ENCODE measurements at regions not wholly inside any gene's neighbourhood (a gene's known extent, or its start where the extent isn't known, plus 50 kb on each side); places are given as distances from the start of the nearest gene placed in this dataset.
"Not testable (repeated sequence)": the region's sequence is repeated elsewhere in the genome, so short reads cannot be mapped to it uniquely, and the experiment has no call there.

DNA sequence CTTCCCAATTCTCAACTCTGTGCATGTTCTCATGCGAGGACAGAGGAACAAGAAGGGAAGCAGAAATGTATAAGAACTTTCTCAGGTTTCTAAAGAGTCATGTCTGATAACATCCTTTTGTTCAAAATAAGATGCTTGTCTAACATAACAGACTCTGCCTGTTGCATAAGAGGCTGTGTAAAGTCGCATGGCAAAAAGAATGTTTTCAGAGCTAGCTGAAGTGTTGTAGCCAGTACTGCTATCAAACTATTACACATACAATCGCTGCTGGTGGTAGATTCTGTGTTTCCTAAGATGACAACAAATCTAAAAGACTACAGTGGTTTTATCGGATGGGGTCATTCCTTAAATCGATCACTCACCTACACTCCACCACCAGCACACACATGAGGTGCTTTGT is 487.5 kb downstream of the IRS1 start:
- no peak for DNase-seq

DNA sequence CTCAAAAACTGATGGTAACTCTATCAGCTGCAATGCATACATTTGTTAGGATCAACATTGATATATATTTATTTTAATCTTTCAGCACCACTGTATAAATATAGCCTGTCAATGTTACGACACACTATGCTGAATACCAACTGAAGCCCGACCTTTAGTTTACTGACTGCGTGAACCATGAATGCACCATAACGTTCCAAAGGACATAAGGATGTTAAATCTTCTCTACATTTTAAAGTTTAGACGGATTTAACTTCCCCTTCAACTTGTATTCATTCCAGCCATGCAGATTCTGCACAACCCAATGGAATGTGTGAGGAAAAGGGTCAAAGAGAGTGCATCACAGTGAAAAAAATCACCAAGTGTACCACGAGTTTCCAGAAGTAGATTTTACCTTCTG is 489.5 kb downstream of the IRS1 start:
- no peak for DNase-seq

DNA sequence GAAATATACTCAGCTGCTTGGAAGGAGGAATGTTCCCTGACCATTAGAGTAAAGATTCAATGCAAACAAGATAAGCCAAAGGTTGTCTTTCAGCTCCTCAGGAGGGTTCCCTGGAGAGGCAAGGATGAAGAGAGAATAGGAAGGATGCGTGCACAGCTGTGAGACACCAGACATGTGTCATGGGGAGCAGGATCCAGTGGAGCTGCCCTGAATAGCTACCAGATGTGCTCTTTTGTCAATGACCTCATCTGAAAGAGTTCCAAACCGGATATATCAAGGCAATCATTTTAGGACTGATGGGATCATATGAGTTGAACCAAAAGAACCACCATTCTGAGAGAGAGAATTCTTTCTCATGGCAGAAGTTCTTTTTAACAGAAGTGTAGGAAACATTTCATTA is 490.6 kb downstream of the IRS1 start:
- no peak for DNase-seq

DNA sequence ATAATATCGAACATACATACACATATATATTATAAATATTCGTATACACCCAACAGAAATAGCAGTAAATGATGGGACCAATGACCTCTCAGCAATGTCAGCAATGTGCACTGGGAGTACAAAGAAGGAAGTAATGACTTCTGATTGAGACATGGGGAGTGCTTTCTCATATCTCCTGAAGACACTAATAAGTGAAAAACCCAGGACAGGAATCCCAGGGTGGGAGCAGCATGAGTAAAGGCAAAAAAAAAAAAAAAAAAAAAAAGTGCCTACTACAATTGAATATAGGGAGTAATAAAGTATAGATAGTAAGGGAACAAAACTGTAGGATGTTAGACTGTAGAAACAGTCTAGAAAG is 491.3 kb downstream of the IRS1 start:
- no peak for DNase-seq

DNA sequence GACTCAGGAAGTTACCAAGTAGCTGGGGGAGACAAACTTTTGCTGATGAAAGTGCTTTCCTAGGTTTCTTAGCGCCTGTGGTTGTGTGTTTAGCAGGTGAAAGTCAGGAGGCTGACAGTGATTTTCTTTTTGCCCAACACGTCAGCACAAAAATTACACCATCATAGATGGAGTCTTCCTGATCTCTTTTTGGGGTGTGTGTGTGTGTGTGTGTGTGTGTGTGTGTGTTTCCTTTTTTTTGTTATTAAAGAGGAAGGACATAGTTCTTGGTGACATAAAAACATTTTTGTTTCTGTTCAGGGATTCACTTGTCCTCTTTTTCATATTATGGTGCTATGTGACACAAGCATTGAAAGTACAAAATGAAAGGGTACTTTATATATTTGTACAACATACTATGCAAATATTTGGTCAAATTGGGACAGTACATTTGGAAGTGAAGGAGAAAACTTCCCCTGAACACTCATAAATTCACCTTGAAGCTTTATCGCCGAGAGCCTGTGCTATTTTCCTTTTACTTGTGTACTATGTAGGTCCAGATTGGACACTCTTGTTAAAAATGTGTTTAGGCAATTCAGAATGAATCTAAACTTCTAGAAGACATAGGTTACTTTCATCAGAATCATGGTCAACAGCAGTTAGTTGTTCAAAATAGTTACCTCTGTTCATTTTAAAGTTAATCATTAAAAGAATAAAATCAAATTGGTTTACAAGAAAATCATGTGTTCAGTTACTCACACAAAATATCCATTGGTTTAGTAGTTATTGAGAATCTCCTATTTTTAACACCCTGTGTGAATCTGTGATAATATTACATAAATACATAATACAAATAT is 491.9 kb downstream of the IRS1 start:
- no peak for DNase-seq

DNA sequence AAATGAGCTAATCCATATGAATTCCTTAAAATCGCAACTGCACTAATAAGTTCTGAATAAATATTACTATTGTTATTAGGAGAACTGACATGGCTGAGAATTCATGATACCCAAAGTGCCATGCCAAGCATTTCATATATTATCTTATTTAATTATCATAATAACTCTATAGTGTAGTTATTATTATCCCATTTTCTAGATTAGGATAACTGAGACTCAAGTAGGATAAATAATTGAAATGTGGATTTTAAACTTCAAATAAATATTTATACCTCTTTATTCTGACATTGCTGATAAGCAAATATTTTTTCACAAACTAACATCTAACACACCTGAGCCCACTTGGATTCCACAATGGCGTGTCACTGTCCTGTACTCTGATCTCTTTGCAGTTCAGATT is 492.7 kb downstream of the IRS1 start:
- no peak for DNase-seq

DNA sequence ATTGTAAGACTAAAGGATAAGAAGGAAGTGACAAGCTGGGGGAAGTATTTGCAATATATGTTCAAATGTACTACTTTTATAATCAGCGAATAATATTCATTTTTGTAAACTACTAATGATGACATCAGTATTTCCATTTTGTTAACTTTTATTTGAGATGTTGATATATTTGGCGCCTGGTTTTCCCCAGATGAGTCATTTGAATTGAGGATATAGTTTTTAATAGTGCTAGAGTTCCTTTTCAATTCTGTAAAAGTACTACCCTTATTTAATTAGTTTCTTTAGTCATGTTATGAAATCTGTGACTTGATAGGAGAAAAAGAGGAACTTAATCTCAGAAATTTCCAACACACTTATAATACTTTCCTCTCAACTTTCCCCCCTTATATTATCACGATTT is 495.3 kb downstream of the IRS1 start:
- DNase-seq = no peak

DNA sequence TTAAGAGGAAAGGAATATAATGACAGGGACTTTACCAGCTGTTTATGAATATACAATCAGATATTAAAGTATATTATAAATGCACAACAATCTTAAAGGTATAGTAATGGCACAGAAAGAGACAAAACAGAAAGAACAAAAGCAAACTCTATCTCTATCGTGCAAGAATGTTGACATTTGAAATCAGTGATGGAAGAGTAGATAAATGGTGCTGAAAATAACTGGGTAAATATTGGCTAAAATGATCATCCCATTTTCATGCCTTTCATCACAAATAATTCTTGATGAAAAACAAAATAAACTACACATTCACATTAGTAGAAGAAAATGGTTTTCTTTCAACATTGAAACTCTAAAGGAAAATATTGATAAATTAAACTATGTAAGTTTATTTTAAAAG is 495.9 kb downstream of the IRS1 start:
- no peak for DNase-seq

DNA sequence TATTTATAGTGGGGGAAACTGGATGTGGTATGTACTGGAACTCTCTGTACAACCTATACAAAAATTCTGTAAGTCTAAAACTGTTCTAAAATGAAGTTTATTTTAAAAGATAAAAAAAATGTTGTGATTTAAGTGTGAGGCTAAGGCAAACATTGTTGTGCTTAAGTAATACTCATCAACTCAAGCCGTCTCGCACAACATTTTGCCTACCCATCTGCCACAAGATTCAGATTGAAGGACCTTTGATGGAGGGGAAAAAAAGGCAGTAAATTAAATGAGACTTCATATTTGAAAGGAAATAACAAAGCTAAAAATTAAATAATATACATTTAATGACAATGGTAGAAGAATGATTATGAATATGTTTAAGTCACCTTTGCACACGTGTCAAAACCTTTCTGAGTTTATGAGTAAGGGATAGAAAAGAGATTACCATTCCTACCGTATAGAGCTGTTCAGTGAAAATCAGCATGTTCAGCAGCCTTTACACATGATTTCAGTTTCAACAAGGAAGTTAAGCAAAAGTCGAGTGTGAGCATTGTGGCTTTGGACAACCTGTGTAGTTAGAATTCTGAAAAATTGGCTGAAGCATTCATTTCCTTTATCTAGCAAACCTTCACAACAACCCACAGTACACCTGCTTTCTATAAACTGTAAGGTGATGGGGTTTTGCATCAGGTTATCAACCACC is 499.3 kb downstream of the IRS1 start:
- DNase-seq = no peak

DNA sequence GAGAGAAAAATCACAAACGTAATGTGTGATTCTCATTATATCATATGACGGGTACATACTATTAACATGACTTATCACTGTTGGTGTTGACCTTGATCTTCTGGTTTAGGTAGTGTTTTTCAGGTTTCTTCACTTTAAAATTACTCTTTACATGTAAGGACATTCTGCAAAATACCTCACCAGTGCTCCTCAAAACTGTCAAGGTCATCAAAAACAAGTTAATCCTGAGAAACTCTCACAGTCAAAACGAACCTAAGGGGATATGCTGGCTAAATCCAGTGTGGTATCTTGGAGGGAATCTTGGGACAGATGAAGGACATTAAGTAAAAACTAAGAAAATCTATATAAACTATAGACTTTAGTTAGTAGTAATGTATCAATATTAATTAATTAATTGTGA is 499.8 kb downstream of the IRS1 start:
- DNase-seq = no peak

DNA sequence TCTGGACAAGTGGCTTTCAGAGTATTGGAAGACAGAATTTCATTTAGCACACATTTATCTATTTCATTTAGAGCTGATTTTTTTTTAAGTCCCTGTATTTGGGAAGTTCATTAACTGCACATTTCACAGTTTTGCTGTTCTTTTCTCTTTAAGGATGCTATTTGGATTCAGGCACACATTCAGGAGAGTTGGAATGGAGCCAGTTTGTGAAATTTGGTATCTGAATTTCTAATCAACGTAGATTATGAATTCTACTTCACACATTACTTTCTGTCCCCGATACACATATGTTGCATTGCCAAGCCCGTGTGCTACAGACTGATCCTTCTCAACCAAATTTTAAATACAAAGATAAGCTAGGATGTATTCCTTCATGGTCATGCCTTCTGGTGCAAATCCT is 503.9 kb downstream of the IRS1 start:
- DNase-seq = peak; percentile 81

DNA sequence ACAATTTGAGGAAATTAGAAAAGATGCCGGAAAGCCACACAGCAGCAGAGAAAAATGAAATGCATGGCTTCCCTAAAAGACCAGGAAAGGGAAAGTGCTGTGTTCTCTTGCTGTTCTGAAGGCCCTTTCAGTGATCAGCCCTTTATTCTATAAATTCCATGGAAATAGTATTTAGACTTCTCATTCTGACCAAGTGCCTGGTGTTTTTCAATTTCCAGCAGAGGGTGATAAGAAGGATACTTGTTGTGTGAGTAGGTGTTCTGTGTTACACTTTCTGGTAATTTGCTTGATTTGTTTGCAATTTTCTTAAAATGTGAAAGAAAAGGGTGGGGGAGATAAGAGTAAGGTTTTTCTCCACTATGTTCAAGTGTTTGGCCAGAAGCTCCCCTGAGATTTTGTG is 504.5 kb downstream of the IRS1 start:
- no peak for DNase-seq

DNA sequence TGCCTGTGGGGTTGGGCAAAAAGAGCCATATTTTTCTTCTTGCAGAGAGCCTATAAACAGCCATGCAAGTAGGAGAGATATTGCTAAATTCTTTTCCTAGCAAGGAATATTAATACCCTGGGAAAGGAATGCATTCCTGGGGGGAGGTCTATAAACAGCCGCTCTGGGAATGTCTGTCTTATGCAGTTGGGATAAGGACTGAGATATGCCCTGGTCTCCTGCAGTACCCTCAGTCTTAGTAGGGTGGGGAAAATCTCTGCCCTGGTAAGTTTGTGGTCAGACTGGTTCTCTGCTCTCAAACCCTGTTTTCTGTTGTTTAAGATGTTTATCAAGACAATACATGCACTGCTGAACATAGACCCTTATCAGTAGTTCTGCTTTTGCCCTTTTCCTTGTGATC is 508.3 kb downstream of the IRS1 start:
- DNase-seq = not testable (repeated sequence)

DNA sequence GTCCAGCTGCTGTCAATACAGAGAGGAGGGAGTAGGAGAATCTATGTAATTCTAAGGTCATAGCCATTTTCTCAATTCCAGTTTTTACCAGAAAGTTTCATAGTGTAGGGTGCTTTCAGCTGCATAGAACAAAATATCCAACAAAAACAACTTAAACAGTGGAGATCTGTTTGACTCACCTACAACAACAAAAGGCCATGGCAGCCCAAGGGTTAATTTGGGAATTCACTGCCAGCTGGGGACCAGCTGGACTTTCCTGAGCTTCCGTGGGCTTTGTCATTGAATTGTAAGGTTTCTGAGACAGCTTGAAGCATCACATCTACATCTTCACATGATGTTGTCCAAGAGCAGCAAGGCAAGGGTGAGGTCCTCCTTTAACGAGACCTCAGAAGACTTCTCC is 512.7 kb downstream of the IRS1 start:
- no peak for DNase-seq

DNA sequence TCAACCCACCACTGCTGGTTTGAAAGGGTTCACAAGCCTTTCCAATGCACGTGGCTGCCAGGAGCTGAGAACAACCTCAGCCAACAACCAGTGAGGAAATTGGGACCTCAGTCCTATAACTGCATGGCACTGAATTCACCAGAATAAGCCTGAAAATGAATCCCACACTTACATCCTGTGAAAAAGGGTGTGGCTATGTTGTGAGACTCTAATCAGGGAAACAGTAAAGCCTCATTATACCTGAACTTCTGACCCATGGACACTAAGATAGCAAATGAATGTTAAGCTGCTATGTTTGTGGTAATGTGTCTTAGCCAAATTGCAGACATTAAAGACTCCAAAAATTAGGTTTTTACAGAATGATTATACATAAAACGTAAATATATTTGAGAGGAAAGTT is 515.8 kb downstream of the IRS1 start:
- no peak for DNase-seq

DNA sequence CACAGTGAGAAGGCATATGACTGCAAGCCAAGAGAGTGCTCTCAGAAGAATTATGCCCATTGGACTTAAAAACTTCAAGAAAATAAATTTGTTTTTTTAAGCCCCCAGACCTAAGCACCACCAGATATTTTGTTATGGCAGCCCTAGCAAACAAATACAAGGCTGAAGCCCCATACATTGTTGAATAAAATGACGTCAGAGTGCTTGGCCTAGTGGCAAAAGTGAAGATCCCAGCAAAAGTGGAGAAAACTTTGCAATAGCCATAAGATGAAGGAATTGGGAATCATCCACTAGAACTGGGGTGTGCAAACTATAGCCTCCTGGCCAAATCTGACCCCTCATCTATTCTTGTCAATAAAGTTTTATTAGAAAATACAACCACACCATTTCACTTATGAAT is 517.5 kb downstream of the IRS1 start:
- DNase-seq = no peak

DNA sequence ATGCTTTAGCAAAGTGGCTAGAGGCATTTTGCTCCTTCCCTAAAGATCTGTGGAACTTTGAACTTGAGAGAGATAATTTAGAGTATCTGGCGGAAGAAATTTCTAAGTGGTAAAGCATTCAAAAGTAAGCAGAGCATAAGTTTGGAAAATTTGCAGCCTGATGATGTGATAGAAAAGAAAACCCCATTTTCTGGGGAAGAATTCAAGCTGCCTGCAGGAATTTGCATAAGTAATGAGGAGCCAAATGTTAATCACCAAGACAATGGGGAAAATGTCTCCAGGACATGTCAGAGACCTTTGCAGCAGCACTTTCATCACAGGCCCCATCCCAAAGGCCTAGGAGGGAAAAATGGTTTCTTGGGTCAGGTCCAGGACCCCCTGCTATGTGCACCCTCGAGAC is 519.5 kb downstream of the IRS1 start:
- not testable (repeated sequence) for DNase-seq

DNA sequence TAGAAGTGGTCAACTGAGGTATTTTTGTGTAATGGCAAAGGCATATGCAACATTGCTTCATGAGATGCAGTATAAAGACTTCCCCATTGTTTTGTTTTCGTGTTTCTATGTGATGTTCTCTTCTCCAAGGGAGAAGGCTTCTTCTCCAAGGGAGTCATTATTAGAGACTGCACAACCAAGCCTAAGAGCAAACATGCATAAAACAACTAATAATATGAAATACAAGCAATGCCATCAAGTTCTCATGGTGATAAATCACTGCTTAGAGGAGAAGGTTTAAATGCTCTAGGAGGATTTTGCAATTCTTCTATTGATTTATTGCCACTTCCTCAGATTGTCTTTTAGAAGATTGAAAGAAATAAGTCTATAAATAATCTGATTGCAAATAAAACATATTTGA is 524.4 kb downstream of the IRS1 start:
- DNase-seq = no peak

DNA sequence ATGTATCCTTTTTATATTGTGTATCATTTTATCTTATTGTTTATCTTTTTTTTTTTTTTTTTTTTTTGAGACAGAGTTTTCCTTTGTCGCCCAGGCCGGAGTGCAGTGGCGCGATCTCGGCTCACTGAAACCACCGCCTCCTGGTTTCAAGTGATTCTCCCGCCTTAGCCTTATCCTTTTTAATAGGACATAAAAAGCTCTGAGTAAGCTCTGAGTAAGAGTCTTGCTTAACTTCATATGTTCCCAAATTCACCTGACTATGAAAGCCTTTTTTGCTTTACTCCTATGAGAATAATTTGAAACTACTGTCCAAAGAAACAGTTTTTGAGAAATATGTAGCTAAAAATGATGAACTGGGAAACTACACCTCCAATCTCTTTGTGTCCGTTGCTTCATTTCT is 525.5 kb downstream of the IRS1 start:
- no peak for DNase-seq

DNA sequence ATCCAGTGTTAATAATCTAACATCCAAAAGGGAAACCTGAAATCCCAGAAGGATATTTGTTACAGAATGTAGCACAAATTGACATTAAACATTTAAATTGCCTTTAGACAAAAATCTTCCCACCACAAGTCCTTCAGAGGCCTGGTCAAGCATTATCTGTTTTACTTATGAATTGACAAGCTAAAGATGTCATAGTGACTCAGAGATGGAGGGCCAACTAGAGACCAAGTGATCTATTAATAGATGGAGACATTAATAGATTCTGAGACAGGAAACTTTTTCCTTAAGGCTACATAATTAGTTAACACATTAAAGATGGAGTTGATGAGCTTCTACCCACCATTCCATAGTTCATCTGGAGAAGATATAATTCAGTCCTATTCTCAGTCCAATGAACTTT is 526.2 kb downstream of the IRS1 start:
- no peak for DNase-seq

DNA sequence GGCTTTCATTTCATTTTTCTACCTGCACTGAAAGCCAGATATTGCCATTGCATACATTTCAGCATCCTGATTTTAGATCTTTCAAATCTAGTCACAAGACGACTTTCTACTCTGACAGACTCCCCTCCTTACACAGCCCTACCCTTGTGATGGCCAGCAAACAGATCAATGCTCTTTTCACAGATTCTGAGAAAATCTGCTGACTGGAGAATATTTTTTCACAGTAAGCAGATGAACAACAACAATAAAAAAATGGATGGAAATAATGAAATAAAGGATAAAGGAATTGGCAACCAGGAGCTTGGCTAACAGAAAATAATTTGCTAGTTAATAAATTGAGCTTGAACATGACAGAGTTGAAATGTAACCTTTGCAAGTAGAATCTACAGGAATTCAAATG is 527.2 kb downstream of the IRS1 start:
- DNase-seq = no peak

DNA sequence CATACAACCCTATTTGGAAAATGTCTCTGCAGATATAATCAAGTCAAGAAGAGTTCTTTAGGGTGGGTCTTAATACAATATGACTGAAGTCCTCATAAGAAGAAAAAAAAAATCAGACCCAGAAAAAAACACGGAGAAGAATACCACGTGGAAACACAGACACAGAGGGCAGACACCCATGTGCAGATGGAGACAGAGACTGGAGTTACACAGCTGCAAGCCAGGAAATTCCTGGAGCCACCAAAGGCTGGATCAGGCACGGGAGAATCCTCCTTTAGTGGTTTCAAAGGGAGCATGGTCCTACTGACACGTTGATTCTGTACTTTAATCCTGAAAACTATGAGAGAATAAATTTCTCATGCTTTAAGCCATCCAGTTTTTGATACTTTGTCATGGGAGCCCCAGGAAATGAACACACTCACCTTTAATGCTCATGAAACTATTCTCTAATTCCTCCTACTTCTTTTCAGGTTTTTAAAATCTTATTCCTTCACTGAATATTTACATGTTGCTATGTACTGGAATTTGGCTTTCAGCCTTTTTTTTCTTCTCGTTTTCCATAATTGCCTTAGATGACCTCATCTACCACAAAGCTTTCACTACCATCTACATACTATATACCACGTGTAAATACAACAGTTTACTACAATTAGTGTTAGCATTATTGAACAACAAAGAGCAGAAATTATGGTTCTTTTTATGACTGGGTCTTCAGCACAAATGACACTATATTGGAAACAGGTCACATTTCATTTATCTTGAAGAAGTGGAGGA is 529.1 kb downstream of the IRS1 start:
- no peak for DNase-seq

DNA sequence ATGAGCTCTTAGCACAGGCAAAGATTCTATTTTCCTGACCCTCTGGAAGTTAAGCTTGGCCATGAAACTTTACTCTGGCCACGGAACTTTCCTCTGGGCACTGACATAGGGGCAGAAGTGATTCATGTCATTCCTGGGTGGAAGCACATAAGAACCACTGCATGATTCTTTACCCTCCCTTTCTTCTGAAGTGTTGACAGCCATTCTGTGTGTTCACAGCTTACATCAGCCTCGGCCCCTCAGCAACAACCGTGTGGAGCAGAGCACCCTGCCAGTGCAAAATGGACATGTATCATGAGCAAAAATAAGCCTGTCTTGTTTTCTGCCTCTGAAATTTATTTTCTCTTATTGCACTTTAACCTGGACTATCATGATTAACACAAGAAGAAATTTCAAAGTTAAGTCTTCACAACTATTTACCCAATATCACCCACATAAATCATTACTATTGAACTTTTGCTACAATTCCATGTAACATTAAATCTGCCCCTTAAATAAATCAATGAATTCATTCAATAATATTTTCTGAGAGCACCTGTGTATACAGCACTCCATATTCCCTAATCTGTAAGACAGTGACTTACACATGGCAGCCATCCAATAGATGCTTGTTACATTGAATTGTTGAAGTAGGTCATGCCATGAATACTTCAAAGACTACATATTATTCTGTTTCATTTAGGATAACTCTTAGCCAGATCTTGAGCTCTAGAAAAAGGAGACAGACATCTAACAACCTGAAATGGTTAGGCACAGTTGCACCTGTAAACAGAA is 531.9 kb downstream of the IRS1 start:
- no peak for DNase-seq
